ENCODE measurements at regions not wholly inside any gene's neighbourhood (a gene's known extent, or its start where the extent isn't known, plus 50 kb on each side); places are given as distances from the start of the nearest gene placed in this dataset.

DNA sequence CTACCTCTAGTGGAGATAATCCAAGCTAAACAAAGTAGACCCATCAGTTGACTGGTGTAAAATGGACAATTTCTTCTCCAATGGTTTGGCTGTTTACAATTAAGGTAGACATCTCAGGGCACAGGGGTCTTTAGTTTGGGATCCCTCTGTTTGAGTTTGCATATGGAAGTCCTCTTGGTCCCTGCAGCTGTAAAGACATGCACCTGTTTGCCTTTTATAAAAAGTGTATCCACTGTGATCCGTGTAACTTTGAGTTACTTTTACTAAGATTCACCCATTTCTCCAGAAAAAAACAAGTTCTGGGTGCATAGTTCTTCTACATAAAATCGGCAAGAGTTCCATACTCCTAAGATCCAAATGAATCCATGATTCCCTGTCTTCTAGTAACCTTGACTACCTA is 374.7 kb upstream of the ADAMTS16 start:
- no peaks in the 10 kb centered on the region for H3K36me3 ChIP-seq (ENCODE audit: control insufficient read depth in 2 of 2, extremely low read depth in 1 of 2, insufficient read depth in 2 of 2, low read length in 2 of 2)
- no peaks in the 10 kb centered on the region for H4K20me1 ChIP-seq (replicated peaks; ENCODE audit: control insufficient read depth, extremely low read depth, insufficient read depth, low read length)
- dilution Hi-C loops (cut with MboI; ENCODE audit: extremely low pct_ligation_motif_present, low sequenced_read_pairs) (no loop called here), intact Hi-C loops (cut with micrococcal nuclease) (no loop called here)
- H3K4me2 ChIP-seq (ENCODE audit: insufficient read depth, low read length): no peak overlapping the region
- TF ChIP-seq, protein P1, sequence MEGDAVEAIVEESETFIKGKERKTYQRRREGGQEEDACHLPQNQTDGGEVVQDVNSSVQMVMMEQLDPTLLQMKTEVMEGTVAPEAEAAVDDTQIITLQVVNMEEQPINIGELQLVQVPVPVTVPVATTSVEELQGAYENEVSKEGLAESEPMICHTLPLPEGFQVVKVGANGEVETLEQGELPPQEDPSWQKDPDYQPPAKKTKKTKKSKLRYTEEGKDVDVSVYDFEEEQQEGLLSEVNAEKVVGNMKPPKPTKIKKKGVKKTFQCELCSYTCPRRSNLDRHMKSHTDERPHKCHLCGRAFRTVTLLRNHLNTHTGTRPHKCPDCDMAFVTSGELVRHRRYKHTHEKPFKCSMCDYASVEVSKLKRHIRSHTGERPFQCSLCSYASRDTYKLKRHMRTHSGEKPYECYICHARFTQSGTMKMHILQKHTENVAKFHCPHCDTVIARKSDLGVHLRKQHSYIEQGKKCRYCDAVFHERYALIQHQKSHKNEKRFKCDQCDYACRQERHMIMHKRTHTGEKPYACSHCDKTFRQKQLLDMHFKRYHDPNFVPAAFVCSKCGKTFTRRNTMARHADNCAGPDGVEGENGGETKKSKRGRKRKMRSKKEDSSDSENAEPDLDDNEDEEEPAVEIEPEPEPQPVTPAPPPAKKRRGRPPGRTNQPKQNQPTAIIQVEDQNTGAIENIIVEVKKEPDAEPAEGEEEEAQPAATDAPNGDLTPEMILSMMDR (IDR thresholded peaks at IDR 0.05; ENCODE audit: extremely low read depth in 1 of 2, insufficient read depth in 1 of 2, low read depth in 1 of 2, low read length in 2 of 2): no peak
- TF ChIP-seq, protein P2, sequence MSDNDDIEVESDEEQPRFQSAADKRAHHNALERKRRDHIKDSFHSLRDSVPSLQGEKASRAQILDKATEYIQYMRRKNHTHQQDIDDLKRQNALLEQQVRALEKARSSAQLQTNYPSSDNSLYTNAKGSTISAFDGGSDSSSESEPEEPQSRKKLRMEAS (IDR thresholded peaks at IDR 0.05; ENCODE audit: insufficient read depth, insufficient read length): no peak
- TF ChIP-seq EZH2 (IDR thresholded peaks at IDR 0.05; ENCODE audit: borderline replicate concordance, low read depth, low read length, severe bottlenecking) (no peak), GATA2 (IDR thresholded peaks at IDR 0.05; ENCODE audit: insufficient read depth, insufficient read length, low read depth, low read length) (no peak), POLR2AphosphoS5 (IDR thresholded peaks at IDR 0.05; ENCODE audit: insufficient read depth, low read depth, low read length) (no peak), MYC (IDR thresholded peaks at IDR 0.05; ENCODE audit: low read depth, low read length) (no peak), POLR2A (IDR thresholded peaks at IDR 0.05; ENCODE audit: low read depth, low read length) (no peak), FOS (IDR thresholded peaks at IDR 0.05; ENCODE audit: borderline replicate concordance, insufficient read depth, low read length) (no peak), JUN (IDR thresholded peaks at IDR 0.05; ENCODE audit: borderline replicate concordance, insufficient read depth, insufficient read length, low read depth) (no peak)
- no peak for DNase-seq (ENCODE audit: low read depth, low spot score)
- POLR2A ChIA-PET: no interaction called here
- FAIRE-seq: no peak
- CTCF ChIA-PET: no interaction called here
- H3K4me3 ChIP-seq (replicated peaks in 1 of 3; ENCODE audit: insufficient read depth in 1 of 3, low read depth in 1 of 3, low read length in 3 of 3): no peak overlapping the region
- no peak overlapping the region for H2AFZ ChIP-seq (ENCODE audit: low read depth, low read length)
- no TSS peak for BruUV-seq (replicated peaks)
- no peak overlapping the region for H3K27ac ChIP-seq (ENCODE audit: insufficient read depth, low read depth, low read length)
- no peaks in the 10 kb centered on the region for H3K4me1 ChIP-seq (ENCODE audit: control insufficient read depth, extremely low read depth, insufficient read depth, low read length)
- H3K27me3 ChIP-seq (ENCODE audit: control insufficient read depth in 2 of 2, insufficient read depth in 2 of 2, low read length in 2 of 2): no peaks in the 10 kb centered on the region
- no peaks in the 10 kb centered on the region for H3K79me2 ChIP-seq (ENCODE audit: control insufficient read depth, insufficient read depth, low read length)
- H3K9me1 ChIP-seq (replicated peaks; ENCODE audit: control insufficient read depth, extremely low read depth, insufficient read depth, low read length): no peaks in the 10 kb centered on the region
- no peak overlapping the region for H3K9ac ChIP-seq (replicated peaks; ENCODE audit: extremely low read depth, insufficient read depth, low read length)
- H3K9me3 ChIP-seq (replicated peaks; ENCODE audit: control insufficient read depth, insufficient read depth, low read length): peaks cover 2% of the 10 kb centered on the region
